ENCODE measurements at regions not wholly inside any gene's neighbourhood (a gene's known extent, or its start where the extent isn't known, plus 50 kb on each side); places are given as distances from the start of the nearest gene placed in this dataset.

- TF ChIP-seq, protein P1, sequence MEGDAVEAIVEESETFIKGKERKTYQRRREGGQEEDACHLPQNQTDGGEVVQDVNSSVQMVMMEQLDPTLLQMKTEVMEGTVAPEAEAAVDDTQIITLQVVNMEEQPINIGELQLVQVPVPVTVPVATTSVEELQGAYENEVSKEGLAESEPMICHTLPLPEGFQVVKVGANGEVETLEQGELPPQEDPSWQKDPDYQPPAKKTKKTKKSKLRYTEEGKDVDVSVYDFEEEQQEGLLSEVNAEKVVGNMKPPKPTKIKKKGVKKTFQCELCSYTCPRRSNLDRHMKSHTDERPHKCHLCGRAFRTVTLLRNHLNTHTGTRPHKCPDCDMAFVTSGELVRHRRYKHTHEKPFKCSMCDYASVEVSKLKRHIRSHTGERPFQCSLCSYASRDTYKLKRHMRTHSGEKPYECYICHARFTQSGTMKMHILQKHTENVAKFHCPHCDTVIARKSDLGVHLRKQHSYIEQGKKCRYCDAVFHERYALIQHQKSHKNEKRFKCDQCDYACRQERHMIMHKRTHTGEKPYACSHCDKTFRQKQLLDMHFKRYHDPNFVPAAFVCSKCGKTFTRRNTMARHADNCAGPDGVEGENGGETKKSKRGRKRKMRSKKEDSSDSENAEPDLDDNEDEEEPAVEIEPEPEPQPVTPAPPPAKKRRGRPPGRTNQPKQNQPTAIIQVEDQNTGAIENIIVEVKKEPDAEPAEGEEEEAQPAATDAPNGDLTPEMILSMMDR (IDR thresholded peaks at IDR 0.05 in 4 of 5, conservative IDR thresholded peaks at IDR 0.05 in 1 of 5): no peak
- no peak for TF ChIP-seq POLR2A (IDR thresholded peaks at IDR 0.05)
These were observed 62.2 kb upstream of the ST8SIA4 start for GRCh38 chr5:100965291-100965690.
